GM19043 (cell line): ENCODE measurements at regions not wholly inside any gene's neighbourhood (a gene's known extent, or its start where the extent isn't known, plus 50 kb on each side); places are given as distances from the start of the nearest gene placed in this dataset.
A peak's percentile ranks its signal among the peaks of the same experiment; 100 is the strongest.
"Not testable (repeated sequence)": the region's sequence is repeated elsewhere in the genome, so short reads cannot be mapped to it uniquely, and the experiment has no call there.

Source experiments
- ATAC-seq: cut with Tn5 transposase; IDR thresholded peaks from one replicate; pipeline ENCODE4 v1.9.1; 2021; ENCODE audit warnings: low read depth; ENCODE audit not compliant: unreplicated experiment

- peak; percentile 81 for ATAC-seq
Measured at GRCh38 chr1:57550092-57550491, 126.2 kb upstream of the DAB1 start.

DNA sequence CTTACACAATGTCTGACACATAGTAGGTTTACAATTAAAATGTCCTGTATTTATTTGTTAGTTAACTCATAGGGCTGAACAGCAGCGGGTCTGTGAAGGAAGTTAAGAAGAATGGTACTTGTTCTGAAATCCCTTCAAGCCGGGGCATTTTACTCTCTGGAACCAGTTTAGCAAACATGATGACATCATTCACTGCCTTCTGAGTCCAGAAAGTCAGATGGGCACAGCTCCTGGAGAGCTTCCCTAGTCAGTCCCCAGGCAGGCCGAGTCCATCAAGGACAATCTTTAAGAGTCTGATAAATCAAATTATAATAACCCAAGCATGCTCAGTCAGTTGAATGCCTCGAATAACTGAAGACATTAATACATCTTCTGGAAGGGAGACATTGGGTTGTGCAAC lies 125.4 kb upstream of the DAB1 start:
- no peak for ATAC-seq

- ATAC-seq: no peak
Measured at GRCh38 chr1:57546549-57547330, 122.9 kb upstream of the DAB1 start.

DNA sequence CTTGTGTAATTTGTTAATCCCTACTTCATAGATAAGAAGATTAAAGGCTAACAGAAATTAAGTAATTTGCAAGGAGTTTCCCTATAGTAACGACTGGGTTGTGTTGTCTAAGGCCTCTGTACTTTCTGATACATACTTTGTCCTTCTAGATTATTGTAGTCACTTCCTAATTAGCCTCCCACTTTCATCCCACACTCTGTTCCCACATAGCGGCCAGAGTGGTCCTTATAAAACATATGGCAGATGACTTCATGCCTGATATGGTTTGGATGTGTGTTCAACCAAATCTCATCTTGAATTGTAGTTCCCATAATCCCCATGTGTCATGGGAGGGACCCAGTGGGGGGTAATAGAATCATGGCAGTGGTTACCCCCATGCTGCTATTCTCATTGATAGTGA lies 120.5 kb upstream of the DAB1 start:
- ATAC-seq: no peak

- ATAC-seq: no peak
Measured at GRCh38 chr1:57536749-57537423, 113.0 kb upstream of the DAB1 start.

GRCh38 chr1:57532299-57532698 lies 108.4 kb upstream of the DAB1 start:
- ATAC-seq: no peak

DNA sequence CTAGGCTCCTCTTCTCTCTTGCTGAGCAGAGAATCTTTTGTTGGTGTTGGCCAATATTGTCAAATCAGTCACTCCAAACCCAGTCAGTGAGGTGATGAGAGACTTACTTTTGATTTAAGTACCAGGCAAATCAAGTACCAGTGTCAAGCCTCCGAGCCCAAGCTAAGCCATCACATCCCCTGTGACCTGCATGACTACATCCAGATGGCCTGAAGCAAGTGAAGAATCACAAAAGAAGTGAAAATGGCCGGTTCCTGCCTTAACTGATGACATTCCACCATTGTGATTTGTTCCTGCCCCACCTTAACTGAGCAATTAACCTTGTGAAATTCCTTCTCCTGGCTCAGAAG lies 107.0 kb upstream of the DAB1 start:
- not testable (repeated sequence) for ATAC-seq

- ATAC-seq: no peak
Measured at GRCh38 chr1:57530206-57530910, 106.5 kb upstream of the DAB1 start.

GRCh38 chr1:57522575-57522974 lies 98.7 kb upstream of the DAB1 start:
- no peak for ATAC-seq

- ATAC-seq: no peak
Measured at GRCh38 chr1:57520743-57521515, 97.1 kb upstream of the DAB1 start.

DNA sequence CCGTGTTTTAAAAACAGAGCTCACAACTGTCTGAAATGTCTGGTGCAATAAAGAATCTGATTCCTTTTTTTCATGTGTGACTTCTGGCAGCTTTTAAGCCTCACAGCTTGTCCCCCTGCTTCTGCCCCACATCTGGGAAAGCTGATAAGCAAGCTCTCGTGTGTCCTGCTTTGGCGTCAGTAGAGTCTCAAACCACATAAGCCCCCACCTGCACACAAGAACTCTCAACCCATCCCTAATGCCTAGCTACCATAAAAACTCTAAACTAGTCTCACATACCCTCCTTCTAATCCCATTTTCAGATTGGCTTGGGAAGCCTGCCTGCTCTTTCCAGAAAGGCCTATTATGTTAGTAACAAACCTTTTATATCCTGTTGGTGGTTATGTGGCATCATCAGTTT lies 94.6 kb upstream of the DAB1 start:
- ATAC-seq: no peak

GRCh38 chr1:57517587-57518374 lies 93.9 kb upstream of the DAB1 start:
- ATAC-seq: no peak

- ATAC-seq: no peak
Measured at GRCh38 chr1:57512386-57512785, 88.5 kb upstream of the DAB1 start.

DNA sequence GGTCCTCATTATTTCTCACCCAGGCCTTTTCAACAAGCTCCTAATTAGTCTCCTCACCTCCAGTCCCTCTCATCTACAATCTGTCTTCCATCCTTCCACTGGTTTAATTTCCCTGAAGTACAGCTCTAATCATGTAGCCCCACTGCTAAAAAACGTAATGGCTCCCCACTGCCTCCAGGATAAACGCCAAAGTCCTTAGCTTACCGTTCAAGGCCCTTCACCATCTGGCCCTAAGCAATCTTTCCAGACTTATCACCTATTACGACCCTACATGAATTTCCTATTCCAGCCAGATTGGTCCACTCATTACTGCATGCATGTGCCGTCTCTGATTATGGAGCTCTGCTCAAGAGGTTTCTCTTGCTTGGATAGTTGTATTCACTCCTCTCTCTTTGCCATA lies 83.1 kb upstream of the DAB1 start:
- ATAC-seq: no peak

- no peak for ATAC-seq
Measured at GRCh38 chr1:57503337-57503736, 79.5 kb upstream of the DAB1 start.

DNA sequence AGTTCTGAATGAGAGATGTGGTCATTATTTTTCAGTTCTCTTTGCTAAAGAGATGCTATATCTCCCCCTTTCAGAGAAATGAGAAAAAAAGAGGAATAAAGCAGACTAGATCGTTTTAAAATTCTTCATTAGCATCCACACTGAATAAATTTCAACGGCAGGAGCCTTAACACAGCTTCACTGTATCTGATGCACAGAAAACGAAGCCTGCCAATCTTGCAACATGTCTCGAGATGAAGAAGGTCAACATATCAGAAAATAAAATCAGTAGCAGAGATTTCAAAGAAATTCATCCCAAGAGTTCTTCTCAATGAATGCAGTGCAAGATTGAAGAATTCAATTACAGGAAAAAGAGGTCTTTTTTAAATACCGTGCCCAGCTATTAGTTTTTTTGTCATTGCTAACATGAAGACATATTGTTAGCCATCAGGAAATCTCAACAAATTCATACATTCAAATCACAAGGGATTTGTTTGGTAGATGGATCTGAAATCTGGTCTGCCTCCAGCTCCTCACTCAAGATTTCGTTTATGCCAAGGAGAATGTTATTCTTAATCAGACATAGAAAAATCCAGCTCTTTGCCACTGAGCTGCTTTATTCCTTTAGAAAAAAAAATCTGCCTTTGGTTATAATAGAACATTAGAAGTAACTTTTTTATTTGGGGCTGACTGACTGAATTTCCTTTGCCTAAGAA lies 76.4 kb upstream of the DAB1 start:
- no peak for ATAC-seq

DNA sequence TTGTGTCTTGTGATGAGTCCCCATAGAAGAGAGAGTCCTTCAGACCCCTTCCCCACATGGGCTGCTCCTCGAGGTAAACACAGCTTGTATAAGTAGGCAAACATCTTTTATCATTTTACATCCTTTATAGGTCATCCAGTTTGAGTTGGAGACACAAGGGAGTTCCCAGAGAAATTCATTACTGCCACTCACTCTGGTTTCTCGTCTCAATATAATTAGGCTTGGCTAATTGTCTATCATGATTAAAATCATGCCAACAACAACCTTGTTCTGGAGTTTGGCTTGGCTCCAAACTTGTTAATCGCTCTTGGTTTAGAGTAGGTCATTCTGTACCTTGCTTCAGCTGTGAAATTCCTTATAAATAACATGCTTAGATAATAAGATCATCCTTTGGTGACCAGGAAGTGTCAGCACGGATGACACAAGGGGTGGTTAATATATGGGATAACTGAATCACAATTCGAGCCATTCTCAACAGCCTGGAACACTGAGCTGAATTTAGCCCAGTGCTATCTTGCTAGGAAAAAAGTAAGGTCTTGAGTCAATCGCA lies 70.7 kb upstream of the DAB1 start:
- ATAC-seq: no peak

GRCh38 chr1:57492586-57493226 lies 68.8 kb upstream of the DAB1 start:
- no peak for ATAC-seq
